OCI-LY7 (cell line): ENCODE measurements at regions not wholly inside any gene's neighbourhood (a gene's known extent, or its start where the extent isn't known, plus 50 kb on each side); places are given as distances from the start of the nearest gene placed in this dataset.

Experiments used
- CTCF ChIP-seq: fragments of 200-600 bp; sonication (generic); conservative IDR thresholded peaks from 2 replicates; pipeline ENCODE4 v1.5.1; 2014; ENCODE audit warnings: mild to moderate bottlenecking, antibody characterized with exemption, low read length, moderate library complexity, mixed read lengths
- EZH2phosphoT487 ChIP-seq: fragments of 200-600 bp; sonication (generic); IDR thresholded peaks from 2 replicates; pipeline ENCODE4 v1.6.1; 2018; ENCODE audit warnings: low read depth, borderline replicate concordance, mild to moderate bottlenecking, mixed run types, antibody characterized with exemption, low read length, moderate library complexity, mixed read lengths

- TF ChIP-seq EZH2phosphoT487 (no peak), CTCF (no peak)
These were observed 282.5 kb upstream of the AMIGO2 start for GRCh38 chr12:47362126-47362705.
